ENCODE measurements at regions not wholly inside any gene's neighbourhood (a gene's known extent, or its start where the extent isn't known, plus 50 kb on each side); places are given as distances from the start of the nearest gene placed in this dataset.

GRCh38 chr10:56991591-56992069 is 630.6 kb upstream of the ZWINT start:
- CTCF ChIA-PET, result no interaction called here
- RAD21 ChIA-PET (ENCODE audit: unreplicated experiment), result no interaction called here
- BruUV-seq (replicated peaks), result no TSS peak
- SMC1A ChIA-PET (ENCODE audit: uncharacterized antibody, unreplicated experiment), result no interaction called here
- Histone ChIP-seq H2AFZ (ENCODE audit: control insufficient read depth, low read depth, low read length) (no peak overlapping the region), H4K20me1 (ENCODE audit: control insufficient read depth, insufficient read depth) (no peaks in the 10 kb centered on the region), H3K9me3 (replicated peaks; ENCODE audit: control insufficient read depth, insufficient read depth, low read length) (no peaks in the 10 kb centered on the region), H3K9ac (ENCODE audit: control insufficient read depth, insufficient read depth, low read length) (no peak overlapping the region), H3K27me3 (replicated peaks in 1 of 2; ENCODE audit: control insufficient read depth in 2 of 2, insufficient read depth in 2 of 2, low read length in 1 of 2) (no peaks in the 10 kb centered on the region), H3K27ac (ENCODE audit: control insufficient read depth, insufficient read depth) (no peak overlapping the region), H3K36me3 (ENCODE audit: control insufficient read depth in 2 of 2, insufficient read depth in 2 of 2, low read length in 1 of 2) (no peaks in the 10 kb centered on the region), H3K4me1 (ENCODE audit: control insufficient read depth, insufficient read depth, low read length) (no peaks in the 10 kb centered on the region), H3K4me3 (no peak overlapping the region), H3K4me2 (ENCODE audit: control insufficient read depth, insufficient read depth) (no peak overlapping the region), H3K79me2 (ENCODE audit: control insufficient read depth, insufficient read depth, low read length) (no peaks in the 10 kb centered on the region)
- DNase-seq (ENCODE audit: low read depth, low spot score) (no peak), FAIRE-seq (no peak), ATAC-seq (no peak)
- in situ Hi-C loops (cut with MboI), result no loop called here
- 0% methylated on average over 3 of the region's 3 CpGs for WGBS (ENCODE audit: insufficient coverage, insufficient replicate concordance, low lambda C conversion rate, missing lambda C conversion rate)
- POLR2A ChIA-PET, result no interaction called here
- TF ChIP-seq ATF2 (IDR thresholded peaks at IDR 0.05; ENCODE audit: low read length) (no peak), SREBF1 (IDR thresholded peaks at IDR 0.05; ENCODE audit: low read length) (no peak), NR2C2 (IDR thresholded peaks at IDR 0.05; ENCODE audit: borderline replicate concordance, control insufficient read depth, insufficient read length, low read depth) (no peak), BACH1 (IDR thresholded peaks at IDR 0.05; ENCODE audit: borderline replicate concordance) (no peak), PAX8 (IDR thresholded peaks at IDR 0.05) (no peak)
- intact Hi-C loops (cut with micrococcal nuclease; ENCODE audit: unreplicated experiment), result no loop called here

- intact Hi-C loops (cut with micrococcal nuclease; ENCODE audit: unreplicated experiment) (no loop called here), in situ Hi-C loops (cut with MboI) (no loop called here)
- CTCF ChIA-PET, result no interaction called here
- H3K27ac ChIP-seq (ENCODE audit: control insufficient read depth, insufficient read depth), result no peak overlapping the region
- RAD21 ChIA-PET (ENCODE audit: unreplicated experiment), result no interaction called here
- H3K36me3 ChIP-seq (ENCODE audit: control insufficient read depth in 2 of 2, insufficient read depth in 2 of 2, low read length in 1 of 2), result no peaks in the 10 kb centered on the region
- no peaks in the 10 kb centered on the region for H3K27me3 ChIP-seq (replicated peaks in 1 of 2; ENCODE audit: control insufficient read depth in 2 of 2, insufficient read depth in 2 of 2, low read length in 1 of 2)
- H4K20me1 ChIP-seq (ENCODE audit: control insufficient read depth, insufficient read depth), result no peaks in the 10 kb centered on the region
- no TSS peak for BruUV-seq (replicated peaks)
- ATAC-seq (no peak), DNase-seq (ENCODE audit: low read depth, low spot score) (no peak), FAIRE-seq (no peak)
- no peaks in the 10 kb centered on the region for H3K79me2 ChIP-seq (ENCODE audit: control insufficient read depth, insufficient read depth, low read length)
- no peak overlapping the region for H2AFZ ChIP-seq (ENCODE audit: control insufficient read depth, low read depth, low read length)
- SMC1A ChIA-PET (ENCODE audit: uncharacterized antibody, unreplicated experiment), result no interaction called here
- no peak overlapping the region for H3K4me2 ChIP-seq (ENCODE audit: control insufficient read depth, insufficient read depth)
- no peak overlapping the region for H3K4me3 ChIP-seq
- POLR2A ChIA-PET, result no interaction called here
- 12% methylated on average over 2 of the region's 2 CpGs for WGBS (ENCODE audit: insufficient coverage, insufficient replicate concordance, low lambda C conversion rate, missing lambda C conversion rate)
- H3K4me1 ChIP-seq (ENCODE audit: control insufficient read depth, insufficient read depth, low read length), result no peaks in the 10 kb centered on the region
- no peak overlapping the region for H3K9ac ChIP-seq (ENCODE audit: control insufficient read depth, insufficient read depth, low read length)
- H3K9me3 ChIP-seq (replicated peaks; ENCODE audit: control insufficient read depth, insufficient read depth, low read length), result no peaks in the 10 kb centered on the region
- TF ChIP-seq MTA2 (IDR thresholded peaks at IDR 0.05; ENCODE audit: low read depth) (no peak), GABPA (IDR thresholded peaks at IDR 0.05; ENCODE audit: low read depth) (no peak), IKZF1 (conservative IDR thresholded peaks at IDR 0.05) (no peak), RUNX3 (IDR thresholded peaks at IDR 0.05; ENCODE audit: low read length) (no peak), RFX5 (IDR thresholded peaks at IDR 0.05; ENCODE audit: low read depth, low read length) (no peak), PBX3 (IDR thresholded peaks at IDR 0.05; ENCODE audit: insufficient replicate concordance, low read depth, low read length) (no peak), POU2F2 (IDR thresholded peaks at IDR 0.05; ENCODE audit: borderline replicate concordance, low read depth, low read length) (no peak), ZNF24 (IDR thresholded peaks at IDR 0.05) (no peak), BHLHE40 (IDR thresholded peaks at IDR 0.05; ENCODE audit: borderline replicate concordance in 1 of 2, low read depth in 2 of 2, low read length in 1 of 2) (no peak), KDM1A (IDR thresholded peaks at IDR 0.05; ENCODE audit: borderline replicate concordance) (no peak), CTCF (IDR thresholded peaks at IDR 0.05 in 2 of 3, conservative IDR thresholded peaks at IDR 0.05 in 1 of 3; ENCODE audit: control insufficient read depth in 2 of 3, extremely low read depth in 1 of 3, insufficient read depth in 1 of 3, low read depth in 3 of 3, low read length in 3 of 3) (no peak)
These were observed 614.5 kb upstream of the ZWINT start for GRCh38 chr10:56975513-56975912.

All from GM12878 (cell line).